Osteoblast (primary cell): ENCODE measurements at regions not wholly inside any gene's neighbourhood (a gene's known extent, or its start where the extent isn't known, plus 50 kb on each side); places are given as distances from the start of the nearest gene placed in this dataset.
"Not testable (repeated sequence)": the region's sequence is repeated elsewhere in the genome, so short reads cannot be mapped to it uniquely, and the experiment has no call there.

Experiments
- DNase-seq: peaks from one replicate; pipeline ENCODE4 v3.0.0; 2011; ENCODE audit warnings: low spot score, mixed read lengths; ENCODE audit not compliant: insufficient read length; ENCODE audit errors: missing footprints
- H2AFZ ChIP-seq: 2 replicates; pipeline ENCODE4 v1.6.0; 2011; ENCODE audit warnings: mild to moderate bottlenecking, low read length
- H3K27ac ChIP-seq: 2 replicates; pipeline ENCODE4 v1.5.1; 2011; ENCODE audit warnings: mild to moderate bottlenecking, low read depth, low read length, moderate library complexity
- H3K27me3 ChIP-seq: 2 replicates; pipeline ENCODE4 v1.6.0; 2012; ENCODE audit warnings: mild to moderate bottlenecking, control low read depth, inconsistent platforms, low read length, moderate library complexity; ENCODE audit not compliant: insufficient read depth
- H3K36me3 ChIP-seq: 2 replicates; pipeline ENCODE4 v1.5.1; 2011; ENCODE audit warnings: mild to moderate bottlenecking, low read length, control low read depth, moderate library complexity; ENCODE audit not compliant: insufficient read depth
- H3K4me1 ChIP-seq: 2 replicates; pipeline ENCODE4 v1.5.1; 2011; ENCODE audit warnings: mild to moderate bottlenecking, low read length, control low read depth, moderate library complexity; ENCODE audit not compliant: insufficient read depth
- H3K4me2 ChIP-seq: 2 replicates; pipeline ENCODE4 v1.6.0; 2011; ENCODE audit warnings: mild to moderate bottlenecking, low read length; ENCODE audit not compliant: insufficient read depth
- H3K4me3 ChIP-seq: fragments of 200-600 bp; sonication (generic); 3 replicates; pipeline ENCODE4 v1.5.1; 2012; ENCODE audit warnings: mild to moderate bottlenecking, low read length, inconsistent platforms; ENCODE audit not compliant: insufficient read depth
- H3K79me2 ChIP-seq: 2 replicates; pipeline ENCODE4 v1.6.0; 2012; ENCODE audit warnings: mild to moderate bottlenecking, low read length, control low read depth, inconsistent platforms; ENCODE audit not compliant: insufficient read depth
- H3K9me3 ChIP-seq: 2 replicates; pipeline ENCODE4 v1.5.1; 2011; ENCODE audit warnings: low read depth, low read length, control low read depth
- H4K20me1 ChIP-seq: 2 replicates; pipeline ENCODE4 v1.6.0; 2012; ENCODE audit warnings: mild to moderate bottlenecking, low read length, control low read depth; ENCODE audit not compliant: insufficient read depth
- CTCF ChIP-seq: IDR thresholded peaks from 2 replicates; pipeline ENCODE4 v1.5.1; 2011; ENCODE audit warnings: mild to moderate bottlenecking, low read depth, low read length, moderate library complexity; ENCODE audit errors: extremely low read depth

GRCh38 chr19:34049944-34050343 lies 122.4 kb upstream of the LSM14A start:
- H4K20me1 ChIP-seq, result no peaks in the 10 kb centered on the region
- no peaks in the 10 kb centered on the region for H3K27me3 ChIP-seq
- H3K27ac ChIP-seq, result no peak overlapping the region
- no peak for TF ChIP-seq CTCF
- no peak for DNase-seq
- H3K36me3 ChIP-seq, result no peaks in the 10 kb centered on the region
- no peak overlapping the region for H2AFZ ChIP-seq
- no peak overlapping the region for H3K4me2 ChIP-seq
- H3K79me2 ChIP-seq, result no peaks in the 10 kb centered on the region
- H3K4me3 ChIP-seq, result no peak overlapping the region
- no peaks in the 10 kb centered on the region for H3K9me3 ChIP-seq
- H3K4me1 ChIP-seq, result no peaks in the 10 kb centered on the region

- not testable (repeated sequence) for H4K20me1 ChIP-seq, H2AFZ ChIP-seq, H3K4me2 ChIP-seq, H3K79me2 ChIP-seq, H3K4me1 ChIP-seq, H3K27ac ChIP-seq, H3K27me3 ChIP-seq, DNase-seq, H3K36me3 ChIP-seq, H3K9me3 ChIP-seq, H3K4me3 ChIP-seq
These were observed 121.9 kb upstream of the LSM14A start for GRCh38 chr19:34050430-34050829.

GRCh38 chr19:34051255-34051654 lies 121.0 kb upstream of the LSM14A start:
- no peaks in the 10 kb centered on the region for H3K27me3 ChIP-seq
- no peaks in the 10 kb centered on the region for H4K20me1 ChIP-seq
- DNase-seq, result no peak
- H3K27ac ChIP-seq, result no peak overlapping the region
- H3K4me1 ChIP-seq, result no peaks in the 10 kb centered on the region
- H3K4me2 ChIP-seq, result no peak overlapping the region
- H2AFZ ChIP-seq, result no peak overlapping the region
- no peaks in the 10 kb centered on the region for H3K36me3 ChIP-seq
- H3K79me2 ChIP-seq, result no peaks in the 10 kb centered on the region
- no peak overlapping the region for H3K4me3 ChIP-seq
- H3K9me3 ChIP-seq, result no peaks in the 10 kb centered on the region
- no peak for TF ChIP-seq CTCF

- H3K27ac ChIP-seq, result no peak overlapping the region
- peaks cover 4% of the 10 kb centered on the region for H3K27me3 ChIP-seq
- no peak overlapping the region for H3K4me2 ChIP-seq
- H3K9me3 ChIP-seq, result no peaks in the 10 kb centered on the region
- no peak overlapping the region for H3K4me3 ChIP-seq
- no peaks in the 10 kb centered on the region for H4K20me1 ChIP-seq
- no peak for DNase-seq
- TF ChIP-seq CTCF, result no peak
- no peaks in the 10 kb centered on the region for H3K79me2 ChIP-seq
- H3K4me1 ChIP-seq, result no peaks in the 10 kb centered on the region
- H2AFZ ChIP-seq, result no peak overlapping the region
- no peaks in the 10 kb centered on the region for H3K36me3 ChIP-seq
These were observed 115.1 kb upstream of the LSM14A start for GRCh38 chr19:34057155-34057554.
